Transverse colon (tissue), 4 donors: ENCODE measurements at regions not wholly inside any gene's neighbourhood (a gene's known extent, or its start where the extent isn't known, plus 50 kb on each side); places are given as distances from the start of the nearest gene placed in this dataset.

Experiments used
- DNase-seq: peaks from one replicate; pipeline ENCODE4 v3.0.0-alpha.2; 2019
- H3K27ac ChIP-seq, 4 donors: fragments of 200-600 bp; sonication (generic); 2 replicates each; pipeline ENCODE4 v1.5.1; 2016 to 2018; ENCODE audit warnings: inconsistent platforms in 4 of 4
- H3K27me3 ChIP-seq: fragments of 200-600 bp; sonication (generic); 2 replicates; pipeline ENCODE4 v1.5.1; 2017; ENCODE audit warnings: inconsistent platforms
- H3K36me3 ChIP-seq, 4 donors: fragments of 200-600 bp; sonication (generic); 2 replicates each; pipeline ENCODE4 v1.5.1; 2017 to 2019; ENCODE audit warnings: inconsistent platforms in 4 of 4
- H3K4me1 ChIP-seq, 4 donors: fragments of 200-600 bp; sonication (generic); 2 replicates each; pipeline ENCODE4 v1.5.1; 2017 to 2020; ENCODE audit warnings: inconsistent platforms in 4 of 4
- H3K4me3 ChIP-seq, 4 donors: fragments of 200-600 bp; sonication (generic); 1 replicate in 1 of 4; 2 replicates in 3 of 4; pipeline versions ENCODE4 v1.5.1 to v1.6.1; 2017 to 2019; ENCODE audit warnings: inconsistent platforms in 4 of 4
- H3K9me3 ChIP-seq, 2 donors: fragments of 200-600 bp; sonication (generic); 2 replicates each; pipeline ENCODE4 v1.5.1; 2017 to 2019; ENCODE audit warnings: inconsistent platforms in 2 of 2
- EP300 ChIP-seq: sonication (generic); formaldehyde crosslinking; IDR thresholded peaks from one replicate; pipeline ENCODE4 v1.6.1; 2017; ENCODE audit warnings: antibody characterized with exemption, low read depth
- POLR2A ChIP-seq: fragments of 450-650 bp; IDR thresholded peaks from one replicate; pipeline ENCODE4 v1.6.1; 2016; ENCODE audit warnings: antibody characterized with exemption, mild to moderate bottlenecking, moderate library complexity
- POLR2AphosphoS5 ChIP-seq, 3 donors: sonication (generic); formaldehyde crosslinking; IDR thresholded peaks; one replicate each; pipeline ENCODE4 v1.6.1; 2016; ENCODE audit warnings: antibody characterized with exemption in 3 of 3
- WGBS, 2 donors: methylation state at CpG; one replicate each; pipeline ENCODE4 v1.1.5; 2018; ENCODE audit warnings: low coverage in 1 of 2; 5-methylcytosine and 5-hydroxymethylcytosine counted together
- in situ Hi-C, 4 donors: fragments of 200-750 bp; cut with MboI; loops; one replicate each; pipeline versions ENCODE4 v1.15.0 to v1.15.1; 2017; ENCODE audit warnings: low sequenced_read_pairs in 3 of 4, low pct_ligation_motif_present in 1 of 4, low pct_unique_long_range_greater_than_20kb in 1 of 4
- intact Hi-C: fragments of 100-400 bp; cut with DNase I; formaldehyde crosslinking; loops from one replicate; pipeline ENCODE4 v1.15.1; 2023; ENCODE audit warnings: low total_unique reads
- TF ChIP-seq, protein P1 (sequence below), 5 experiments: fragments of 200-600 bp in 3 of 5; fragments of 450-650 bp in 2 of 5; sonication (generic) in 3 of 5; IDR thresholded peaks; 1 replicate in 2 of 5; 2 replicates in 3 of 5; pipeline ENCODE4 v1.5.1; 2016 to 2017; ENCODE audit warnings: antibody characterized with exemption in 5 of 5, inconsistent platforms in 3 of 5, mild to moderate bottlenecking in 2 of 5, moderate library complexity in 1 of 5

DNA sequence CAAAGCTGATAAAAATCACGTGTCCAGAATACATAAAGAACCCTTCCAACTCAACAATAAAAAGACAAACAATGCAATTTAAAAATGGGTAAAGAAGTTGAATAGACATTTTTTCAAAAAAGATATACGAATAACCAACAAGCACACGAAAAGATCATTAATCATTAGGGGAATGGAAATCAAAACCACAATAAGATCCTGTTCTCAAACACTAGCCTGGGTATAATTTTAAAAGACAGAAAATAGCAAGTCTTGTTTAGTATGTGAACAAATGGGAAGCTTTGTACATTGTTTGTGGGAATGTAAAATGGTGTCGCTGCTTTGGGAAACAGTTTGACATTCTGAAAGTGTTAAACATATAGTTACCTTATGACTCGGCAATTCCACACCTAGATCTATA, 86.3 kb upstream of the LMNTD1 start:
- TF ChIP-seq, protein P1, sequence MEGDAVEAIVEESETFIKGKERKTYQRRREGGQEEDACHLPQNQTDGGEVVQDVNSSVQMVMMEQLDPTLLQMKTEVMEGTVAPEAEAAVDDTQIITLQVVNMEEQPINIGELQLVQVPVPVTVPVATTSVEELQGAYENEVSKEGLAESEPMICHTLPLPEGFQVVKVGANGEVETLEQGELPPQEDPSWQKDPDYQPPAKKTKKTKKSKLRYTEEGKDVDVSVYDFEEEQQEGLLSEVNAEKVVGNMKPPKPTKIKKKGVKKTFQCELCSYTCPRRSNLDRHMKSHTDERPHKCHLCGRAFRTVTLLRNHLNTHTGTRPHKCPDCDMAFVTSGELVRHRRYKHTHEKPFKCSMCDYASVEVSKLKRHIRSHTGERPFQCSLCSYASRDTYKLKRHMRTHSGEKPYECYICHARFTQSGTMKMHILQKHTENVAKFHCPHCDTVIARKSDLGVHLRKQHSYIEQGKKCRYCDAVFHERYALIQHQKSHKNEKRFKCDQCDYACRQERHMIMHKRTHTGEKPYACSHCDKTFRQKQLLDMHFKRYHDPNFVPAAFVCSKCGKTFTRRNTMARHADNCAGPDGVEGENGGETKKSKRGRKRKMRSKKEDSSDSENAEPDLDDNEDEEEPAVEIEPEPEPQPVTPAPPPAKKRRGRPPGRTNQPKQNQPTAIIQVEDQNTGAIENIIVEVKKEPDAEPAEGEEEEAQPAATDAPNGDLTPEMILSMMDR (IDR thresholded peaks at IDR 0.05) = no peak
- TF ChIP-seq EP300 = no peak
- no peak for TF ChIP-seq POLR2AphosphoS5 (IDR thresholded peaks at IDR 0.05)
- TF ChIP-seq POLR2A = no peak
- H3K9me3 ChIP-seq = no peaks in the 10 kb centered on the region
- 69 to 83% methylated on average over 4 to 5 of the region's 5 CpGs for WGBS, 2 donors
- no peaks in the 10 kb centered on the region for H3K36me3 ChIP-seq
- H3K4me3 ChIP-seq = no peak overlapping the region
- no peak for DNase-seq
- no peaks in the 10 kb centered on the region for H3K4me1 ChIP-seq
- in situ Hi-C loops = no loop called here
- H3K27ac ChIP-seq = no peak overlapping the region
- H3K27me3 ChIP-seq = no peaks in the 10 kb centered on the region
- intact Hi-C loops = no loop called here

DNA sequence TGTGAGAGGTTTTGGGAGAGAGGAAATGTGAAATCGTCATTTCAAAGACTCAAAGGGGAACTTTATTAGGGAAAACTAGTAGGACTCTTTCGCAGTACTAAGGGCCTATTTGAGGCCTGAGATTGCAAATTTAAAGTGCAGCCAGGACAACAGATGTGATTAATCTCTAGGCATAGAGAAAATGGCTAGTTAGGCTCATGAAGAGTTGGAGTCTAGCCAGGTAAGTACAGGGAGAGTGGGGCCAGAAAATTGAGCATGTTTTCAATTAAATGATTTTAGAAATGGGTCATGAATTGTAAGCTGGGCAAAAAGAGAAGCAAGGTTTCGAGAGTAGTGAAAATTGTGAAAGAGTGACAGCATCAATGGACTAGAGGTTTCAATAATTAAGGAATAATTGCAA, 91.9 kb upstream of the LMNTD1 start:
- no peak for DNase-seq
- Histone ChIP-seq H3K27ac (no peak overlapping the region), H3K4me1 (no peaks in the 10 kb centered on the region), H3K9me3 (no peaks in the 10 kb centered on the region), H3K27me3 (no peaks in the 10 kb centered on the region), H3K36me3 (no peaks in the 10 kb centered on the region), H3K4me3 (no peak overlapping the region)
- in situ Hi-C loops = no loop called here
- 61 to 78% methylated on average over 2 to 3 of the region's 3 CpGs for WGBS, 2 donors
- TF ChIP-seq EP300 (no peak), POLR2AphosphoS5 (IDR thresholded peaks at IDR 0.05) (no peak), POLR2A (no peak)
- TF ChIP-seq, protein P1 (IDR thresholded peaks at IDR 0.05) = no peak
- intact Hi-C loops = no loop called here

DNA sequence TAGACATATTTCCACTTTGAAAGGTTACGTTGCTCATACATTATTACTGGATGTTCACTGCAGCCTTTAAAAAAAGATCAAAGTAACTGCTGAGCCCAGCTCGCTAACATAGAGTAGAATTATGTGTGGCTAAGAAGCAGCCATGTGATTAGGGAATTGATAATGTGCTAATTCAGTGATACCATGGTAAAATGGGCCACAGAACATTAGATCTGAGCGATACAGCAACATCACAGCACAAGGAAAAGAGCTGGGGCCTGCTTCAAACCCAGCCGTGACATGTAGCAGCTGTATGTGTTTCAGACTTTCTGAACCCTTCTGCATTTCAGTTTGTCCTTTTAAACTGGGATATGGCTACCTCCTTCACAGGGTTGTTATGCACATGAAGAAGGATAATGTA, 92.3 kb upstream of the LMNTD1 start:
- no peaks in the 10 kb centered on the region for H3K27me3 ChIP-seq
- H3K4me3 ChIP-seq = no peak overlapping the region
- H3K9me3 ChIP-seq = no peaks in the 10 kb centered on the region
- intact Hi-C loops = no loop called here
- TF ChIP-seq POLR2A = no peak
- TF ChIP-seq POLR2AphosphoS5 (IDR thresholded peaks at IDR 0.05) = no peak
- TF ChIP-seq EP300 = no peak
- TF ChIP-seq, protein P1 (IDR thresholded peaks at IDR 0.05) = no peak
- in situ Hi-C loops = no loop called here
- no peaks in the 10 kb centered on the region for H3K36me3 ChIP-seq
- H3K27ac ChIP-seq = no peak overlapping the region
- no peaks in the 10 kb centered on the region for H3K4me1 ChIP-seq
- DNase-seq = no peak
- 68 to 86% methylated on average over 4 of the region's 4 CpGs for WGBS, 2 donors

DNA sequence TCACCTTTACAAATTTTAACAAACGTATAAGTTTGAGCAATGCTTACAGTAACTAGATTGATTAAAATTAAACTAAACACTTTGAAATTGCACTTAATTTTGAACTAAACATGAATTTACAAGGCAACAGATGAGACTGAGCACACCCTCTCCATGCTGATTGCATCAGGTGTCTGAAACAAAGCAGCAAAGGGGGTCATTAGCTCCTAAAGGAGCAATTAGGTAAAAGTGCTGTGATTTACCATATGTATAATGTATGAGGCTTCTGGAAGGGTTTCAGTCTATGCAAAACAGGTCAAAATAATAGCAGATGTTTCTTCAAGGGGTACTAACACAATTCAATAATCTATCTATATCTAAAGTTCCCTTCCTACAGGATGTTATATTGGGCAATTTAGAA, 98.8 kb upstream of the LMNTD1 start:
- Histone ChIP-seq H3K27ac (no peak overlapping the region), H3K4me3 (no peak overlapping the region), H3K27me3 (no peaks in the 10 kb centered on the region), H3K4me1 (no peaks in the 10 kb centered on the region), H3K9me3 (no peaks in the 10 kb centered on the region), H3K36me3 (no peaks in the 10 kb centered on the region)
- intact Hi-C loops = no loop called here
- no peak for DNase-seq
- in situ Hi-C loops = no loop called here
- 67 to 91% methylated on average over 1 of the region's 1 CpG for WGBS, 2 donors
- TF ChIP-seq, protein P1 (IDR thresholded peaks at IDR 0.05) = no peak
- TF ChIP-seq EP300 (no peak), POLR2AphosphoS5 (IDR thresholded peaks at IDR 0.05) (no peak), POLR2A (no peak)
